ENCODE measurements at regions not wholly inside any gene's neighbourhood (a gene's known extent, or its start where the extent isn't known, plus 50 kb on each side); places are given as distances from the start of the nearest gene placed in this dataset.

GRCh38 chr15:58355973-58356372, 75.8 kb upstream of the LIPC start:
- no peak for TF ChIP-seq CTCF (IDR thresholded peaks at IDR 0.05)
- no peak for TF ChIP-seq POLR2A (IDR thresholded peaks at IDR 0.05)

Data from breast epithelium (tissue), 3 donors.